NCI-H748 treated with DMSO at 0.1 percent for 48 hours (cell line): ENCODE measurements at regions not wholly inside any gene's neighbourhood (a gene's known extent, or its start where the extent isn't known, plus 50 kb on each side); places are given as distances from the start of the nearest gene placed in this dataset.
"Not testable (repeated sequence)": the region's sequence is repeated elsewhere in the genome, so short reads cannot be mapped to it uniquely, and the experiment has no call there.

ENCODE experiments used
- DNase-seq: peaks from one replicate; lab custom pipeline; 2025; lab: John Stamatoyannopoulos, UW

DNA sequence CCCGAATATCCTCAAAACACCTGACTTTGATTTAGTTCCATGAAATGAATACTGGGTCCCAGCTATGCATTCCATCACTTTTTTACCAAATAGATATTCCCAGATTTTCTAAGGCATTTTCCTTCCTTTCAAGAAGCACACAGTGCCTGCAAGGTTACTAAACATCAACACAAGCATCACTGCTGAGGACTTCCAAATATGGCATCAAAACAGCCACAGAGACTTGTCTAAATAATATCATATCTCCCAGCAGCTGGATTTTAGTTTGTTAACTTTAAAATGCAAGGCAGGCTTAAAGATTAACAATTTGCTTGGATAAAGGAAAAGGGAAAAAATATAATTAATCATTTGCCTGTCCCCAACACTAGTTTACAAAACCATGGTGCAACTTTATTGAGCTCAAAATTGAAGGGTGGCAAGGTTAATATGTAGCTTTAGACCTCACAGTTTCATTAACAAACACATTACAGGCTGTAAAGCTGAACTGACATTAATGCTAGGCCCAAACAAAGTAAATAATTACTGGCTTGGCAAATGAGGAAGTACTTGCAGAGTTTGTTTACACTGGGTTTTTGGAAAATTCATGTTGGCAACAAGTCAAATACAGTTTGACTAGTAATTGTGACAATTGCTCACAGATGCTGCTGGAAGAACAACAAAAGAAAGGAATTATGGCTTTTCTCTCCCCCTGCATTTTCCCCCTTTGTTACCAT is 401.7 kb upstream of the CDIN1 start:
- peak; percentile 54 for DNase-seq

DNA sequence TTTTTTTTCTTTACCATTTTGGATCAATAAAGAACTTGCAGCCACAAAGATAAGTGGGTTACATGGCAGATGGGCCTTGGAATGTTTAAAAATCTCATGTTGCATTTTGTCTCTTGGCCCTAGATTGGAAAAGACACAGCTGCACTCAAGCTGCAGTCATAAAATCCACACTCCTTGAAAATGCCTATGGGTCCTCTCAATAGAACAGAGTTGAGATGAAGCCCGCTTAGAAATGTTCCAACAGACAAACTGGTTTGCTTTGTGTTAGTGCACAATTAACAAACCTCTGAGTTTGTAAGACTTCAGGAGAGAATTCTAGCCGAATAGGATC is 401.2 kb upstream of the CDIN1 start:
- DNase-seq: peak; percentile 43

- no peak for DNase-seq
These were observed 396.2 kb upstream of the CDIN1 start for GRCh38 chr15:36183201-36183600.

DNA sequence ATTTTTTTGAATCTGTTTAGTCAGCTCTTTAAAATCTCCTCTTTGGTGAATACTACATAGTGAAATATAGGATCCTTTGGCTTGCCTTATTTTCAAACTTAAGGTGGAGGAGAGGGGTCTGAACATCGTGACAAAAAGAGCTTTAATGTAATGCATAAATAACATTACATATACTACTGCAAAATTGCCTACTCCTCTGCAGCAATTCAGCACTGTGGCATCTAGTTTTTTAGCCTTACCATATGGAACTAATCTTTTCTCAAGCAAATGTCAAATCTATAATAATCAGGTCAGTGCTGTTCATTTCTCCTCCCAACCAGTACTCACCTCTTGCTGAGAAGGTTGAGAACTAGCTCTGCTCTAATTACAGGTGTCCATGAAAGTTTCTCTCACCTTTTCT is 394.0 kb upstream of the CDIN1 start:
- DNase-seq: no peak

DNA sequence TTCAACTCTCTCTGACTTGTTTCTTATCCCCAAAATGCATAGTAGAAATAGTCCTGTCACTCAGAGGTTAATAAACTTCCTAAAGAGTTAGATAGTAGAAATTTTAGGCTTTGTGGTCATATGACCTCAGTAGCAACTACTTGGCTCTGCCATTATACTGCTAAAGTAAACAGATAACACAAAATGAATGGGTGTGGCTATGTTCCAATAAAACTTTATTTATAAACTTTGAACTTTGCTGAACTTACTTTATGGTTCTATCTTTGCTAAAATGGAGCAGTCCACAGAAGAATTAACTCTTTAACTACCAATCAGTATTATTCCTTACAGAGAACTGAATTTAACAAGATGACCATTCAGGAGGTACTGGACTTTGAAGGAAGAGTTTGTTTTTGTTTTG is 393.6 kb upstream of the CDIN1 start:
- no peak for DNase-seq

DNA sequence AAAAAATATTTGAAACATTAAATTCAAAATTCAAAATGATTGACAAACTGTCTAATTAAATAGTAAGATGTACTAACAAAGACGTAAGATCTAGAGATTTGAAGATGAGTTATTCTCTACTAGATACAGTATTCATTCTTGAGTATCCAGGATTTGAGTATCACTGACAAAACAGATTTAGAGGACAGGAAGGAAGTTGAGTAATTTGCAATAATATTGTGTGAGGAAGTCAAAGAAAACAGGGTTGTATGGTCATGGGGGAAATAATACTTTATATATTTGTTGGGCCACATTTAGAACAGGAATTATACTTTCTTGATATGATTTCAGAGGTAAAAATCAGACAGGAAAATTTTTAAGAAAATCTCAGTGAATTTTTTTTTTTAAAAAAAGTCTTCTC is 393.1 kb upstream of the CDIN1 start:
- DNase-seq: no peak

GRCh38 chr15:36191459-36191858 is 388.0 kb upstream of the CDIN1 start:
- DNase-seq: no peak

DNA sequence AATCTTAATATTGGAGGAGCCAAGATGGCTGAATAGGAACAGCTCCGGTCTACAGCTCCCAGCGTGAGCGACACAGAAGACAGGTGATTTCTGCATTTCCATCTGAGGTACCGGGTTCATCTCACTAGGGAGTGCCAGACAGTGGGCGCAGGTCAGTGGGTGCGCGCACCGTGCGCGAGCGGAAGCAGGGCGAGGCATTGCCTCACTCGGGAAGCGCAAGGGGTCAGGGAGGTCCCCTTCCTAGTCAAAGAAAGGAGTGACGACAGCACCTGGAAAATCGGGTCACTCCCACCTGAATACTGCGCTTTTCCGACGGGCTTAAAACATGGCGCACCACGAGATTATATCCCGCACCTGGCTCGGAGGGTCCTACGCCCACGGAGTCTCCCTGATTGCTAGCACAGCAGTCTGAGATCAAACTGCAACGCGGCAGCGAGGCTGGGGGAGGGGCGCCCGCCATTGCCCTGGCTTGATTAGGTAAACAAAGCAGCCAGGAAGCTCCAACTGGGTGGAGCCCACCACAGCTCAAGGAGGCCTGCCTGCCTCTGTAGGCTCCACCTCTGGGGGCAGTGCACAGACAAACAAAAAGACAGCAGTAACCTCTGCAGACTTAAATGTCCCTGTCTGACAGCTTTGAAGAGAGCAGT is 383.9 kb upstream of the CDIN1 start:
- not testable (repeated sequence) for DNase-seq

DNA sequence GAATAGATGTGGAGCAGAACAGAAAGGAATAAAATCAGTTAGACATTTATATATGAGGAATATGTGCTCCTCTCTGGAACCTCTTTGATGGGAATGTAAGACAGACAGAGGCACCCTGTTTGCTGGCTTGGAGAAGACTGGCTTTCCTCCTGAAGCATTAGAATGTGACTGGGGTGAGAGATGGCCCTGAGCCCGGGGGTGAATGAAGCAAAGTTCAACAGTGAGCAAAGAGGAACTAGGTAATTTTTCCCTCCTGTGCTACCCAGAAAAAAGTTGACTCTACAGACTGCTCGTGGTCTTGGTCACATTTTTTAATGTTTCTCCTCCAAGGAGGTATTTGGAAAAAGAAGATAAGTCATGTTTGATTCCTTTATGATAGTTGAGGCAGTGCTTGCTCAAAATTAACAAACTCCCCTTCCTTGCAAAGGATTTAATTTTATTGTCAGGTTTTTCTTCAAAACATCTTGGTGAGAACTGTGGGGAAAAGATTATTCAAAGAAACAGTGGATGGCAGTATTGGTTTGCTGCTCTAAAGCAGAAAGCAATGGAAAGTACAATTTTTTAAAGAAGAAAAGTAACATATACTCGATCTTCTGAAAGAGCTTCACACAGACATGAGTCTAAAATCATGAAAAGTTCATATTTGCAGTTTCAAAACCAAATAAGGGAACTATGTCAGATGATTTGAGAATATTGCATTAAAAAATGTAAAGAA is 370.4 kb upstream of the CDIN1 start:
- no peak for DNase-seq

DNA sequence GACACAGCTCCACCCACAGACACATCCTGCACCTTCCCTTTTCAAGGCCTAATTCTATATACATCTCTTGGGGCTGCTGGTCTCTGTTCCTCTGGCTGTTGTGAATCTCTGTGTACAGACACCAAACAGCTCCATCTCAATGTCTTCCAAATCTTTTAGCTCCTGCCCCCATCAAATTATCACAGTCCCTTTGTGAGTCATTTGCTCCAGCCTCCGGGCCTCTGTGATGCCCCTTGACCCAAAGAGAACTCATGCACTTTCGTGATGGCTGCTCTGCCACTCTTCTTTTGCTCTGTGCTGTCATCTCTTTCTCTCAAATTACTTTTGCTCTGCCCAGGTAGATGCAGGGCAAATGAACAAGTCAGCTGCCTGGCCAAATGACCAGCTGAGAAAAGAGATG is 369.0 kb upstream of the CDIN1 start:
- DNase-seq: no peak

GRCh38 chr15:36218322-36218721 is 361.1 kb upstream of the CDIN1 start:
- no peak for DNase-seq

- DNase-seq: no peak
These were observed 360.4 kb upstream of the CDIN1 start for GRCh38 chr15:36218991-36219390.

- no peak for DNase-seq
These were observed 357.4 kb upstream of the CDIN1 start for GRCh38 chr15:36221992-36222391.

DNA sequence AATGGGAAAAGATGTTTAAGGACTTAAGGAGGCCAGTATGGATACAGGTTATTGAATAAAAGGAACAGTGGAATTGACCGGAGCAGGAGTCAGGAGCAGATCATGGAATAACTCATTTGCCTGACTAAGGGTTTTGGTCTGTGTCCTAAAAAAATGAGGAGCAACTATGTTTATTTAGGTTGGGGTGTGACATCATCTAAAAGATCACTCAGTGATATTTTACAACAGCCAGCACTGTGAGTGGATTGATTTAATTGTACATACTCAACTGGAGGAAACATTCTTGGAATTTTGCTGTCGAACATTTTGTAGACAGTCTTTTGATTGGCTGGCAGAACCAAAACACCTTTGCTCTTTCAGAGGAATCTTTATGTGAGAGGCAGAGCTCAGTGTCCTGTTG is 348.6 kb upstream of the CDIN1 start:
- DNase-seq: no peak

- no peak for DNase-seq
These were observed 346.9 kb upstream of the CDIN1 start for GRCh38 chr15:36232491-36232890.

GRCh38 chr15:36234743-36235142 is 344.7 kb upstream of the CDIN1 start:
- no peak for DNase-seq

DNA sequence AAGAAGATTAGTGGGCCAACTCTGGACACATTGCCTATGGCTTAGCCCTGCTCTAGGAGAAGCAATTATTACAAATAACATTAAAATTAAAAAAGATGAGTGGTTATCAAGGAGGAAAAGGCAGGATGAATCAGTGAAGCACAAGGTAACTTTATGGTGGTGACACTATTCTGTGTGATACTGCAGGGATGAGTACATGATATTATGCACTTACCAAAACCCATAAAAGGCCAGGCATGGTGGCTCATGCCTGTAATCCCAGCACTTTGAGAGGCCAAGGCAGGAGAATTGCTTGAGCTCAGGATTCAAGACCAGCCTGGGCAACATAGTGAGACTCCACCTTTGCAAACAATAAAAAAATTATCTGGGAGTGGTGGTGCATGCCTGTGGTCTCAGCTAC is 344.3 kb upstream of the CDIN1 start:
- no peak for DNase-seq

- no peak for DNase-seq
These were observed 339.9 kb upstream of the CDIN1 start for GRCh38 chr15:36239509-36239908.

DNA sequence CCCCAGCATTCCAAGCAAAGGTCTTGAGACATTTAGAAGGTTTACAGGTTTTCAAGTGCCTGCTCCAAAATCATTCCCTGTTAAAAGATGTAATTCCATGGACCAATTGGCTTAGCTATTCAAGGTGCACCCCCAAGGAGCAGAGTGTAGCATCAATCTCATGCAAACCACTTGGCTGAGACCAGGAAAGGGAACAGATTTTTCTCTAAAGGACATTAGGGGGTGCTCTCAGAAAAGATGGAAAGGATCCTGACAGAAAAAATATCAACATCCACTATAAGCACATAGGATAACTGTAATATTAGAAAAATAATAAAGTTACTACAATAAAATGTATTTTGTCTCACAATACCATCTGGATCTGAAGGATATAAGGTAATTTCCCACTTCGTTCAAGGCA is 328.0 kb upstream of the CDIN1 start:
- no peak for DNase-seq

GRCh38 chr15:36252146-36252711 is 327.2 kb upstream of the CDIN1 start:
- DNase-seq: no peak

DNA sequence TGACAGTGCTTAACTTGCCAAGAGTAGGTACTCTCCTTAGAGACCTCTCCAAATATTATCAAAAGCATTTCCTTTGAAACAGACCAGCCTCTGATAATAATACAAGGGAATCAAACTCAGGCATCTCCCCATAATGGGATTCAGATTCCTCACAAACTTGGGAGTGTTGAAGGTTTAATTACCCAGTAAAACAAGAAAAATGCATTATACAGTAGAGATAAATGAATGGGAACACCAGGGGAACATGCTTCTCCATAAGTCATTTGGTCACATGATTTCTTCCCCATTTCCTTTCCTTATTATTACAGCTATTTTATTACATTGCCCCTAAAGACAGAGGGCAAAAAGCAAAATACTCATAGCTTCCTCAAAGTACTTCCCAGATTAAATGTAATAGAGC is 325.0 kb upstream of the CDIN1 start:
- DNase-seq: no peak

GRCh38 chr15:36256404-36256807 is 323.0 kb upstream of the CDIN1 start:
- no peak for DNase-seq

DNA sequence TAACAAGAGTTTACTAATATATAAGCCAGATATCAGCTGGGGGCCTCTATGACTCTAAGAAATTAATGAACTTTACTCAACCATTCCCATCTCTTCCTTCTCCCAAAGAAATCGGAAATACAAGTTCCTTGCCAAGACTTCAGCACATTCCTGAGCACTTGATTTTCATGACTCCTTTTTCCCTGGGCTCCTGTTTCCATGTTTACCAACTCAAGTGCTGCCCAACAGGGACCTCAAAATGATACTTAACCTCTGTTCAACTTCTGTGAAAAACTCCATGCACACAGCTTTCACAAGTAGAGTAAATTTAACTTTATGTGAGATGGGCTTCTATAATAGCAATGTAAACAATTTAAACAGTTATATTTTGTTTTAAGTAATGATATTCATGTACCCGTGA is 315.8 kb upstream of the CDIN1 start:
- no peak for DNase-seq
